NCI-H2227 (cell line): ENCODE measurements at regions not wholly inside any gene's neighbourhood (a gene's known extent, or its start where the extent isn't known, plus 50 kb on each side); places are given as distances from the start of the nearest gene placed in this dataset.
"Not testable (repeated sequence)": the region's sequence is repeated elsewhere in the genome, so short reads cannot be mapped to it uniquely, and the experiment has no call there.

Source experiments
- DNase-seq: peaks from one replicate; lab custom pipeline; 2025; ENCODE audit not compliant: unreplicated experiment; lab: John Stamatoyannopoulos, UW

GRCh38 chr17:6373599-6373998, 61.3 kb downstream of the AIPL1 start:
- not testable (repeated sequence) for DNase-seq

GRCh38 chr17:6366221-6366666, 68.7 kb downstream of the AIPL1 start:
- no peak for DNase-seq

GRCh38 chr17:6365200-6365943, 69.5 kb downstream of the AIPL1 start:
- no peak for DNase-seq

GRCh38 chr17:6361733-6362132, 73.2 kb downstream of the AIPL1 start:
- DNase-seq, result no peak

GRCh38 chr17:6358131-6358530, 76.8 kb downstream of the AIPL1 start:
- DNase-seq, result no peak

- DNase-seq, result no peak
These were observed 78.4 kb downstream of the AIPL1 start for GRCh38 chr17:6356562-6356961.

GRCh38 chr17:6355196-6355595, 79.7 kb downstream of the AIPL1 start:
- DNase-seq, result no peak

GRCh38 chr17:6352801-6353560, 81.9 kb downstream of the AIPL1 start:
- DNase-seq, result no peak

GRCh38 chr17:6352016-6352415, 82.9 kb downstream of the AIPL1 start:
- DNase-seq, result no peak

- no peak for DNase-seq
These were observed 84.1 kb downstream of the AIPL1 start for GRCh38 chr17:6350806-6351205.

- no peak for DNase-seq
These were observed 86.0 kb downstream of the AIPL1 start for GRCh38 chr17:6348891-6349290.

- no peak for DNase-seq
These were observed 87.1 kb downstream of the AIPL1 start for GRCh38 chr17:6347776-6348175.

- DNase-seq, result no peak
These were observed 87.9 kb downstream of the AIPL1 start for GRCh38 chr17:6346986-6347385.

GRCh38 chr17:6346156-6346786, 88.7 kb downstream of the AIPL1 start:
- no peak for DNase-seq

GRCh38 chr17:6343736-6344135, 91.2 kb downstream of the AIPL1 start:
- no peak for DNase-seq

- DNase-seq, result no peak
These were observed 91.7 kb downstream of the AIPL1 start for GRCh38 chr17:6343191-6343590.

GRCh38 chr17:6340708-6341107, 94.2 kb downstream of the AIPL1 start:
- peak; percentile 53 for DNase-seq

GRCh38 chr17:6334386-6334785, 100.5 kb downstream of the AIPL1 start:
- DNase-seq, result no peak

- DNase-seq, result no peak
These were observed 104.0 kb downstream of the AIPL1 start for GRCh38 chr17:6330936-6331335.

GRCh38 chr17:6328279-6328678, 106.6 kb downstream of the AIPL1 start:
- no peak for DNase-seq

- no peak for DNase-seq
These were observed 107.9 kb downstream of the AIPL1 start for GRCh38 chr17:6327007-6327406.

- DNase-seq, result no peak
These were observed 108.4 kb downstream of the AIPL1 start for GRCh38 chr17:6326483-6326882.
